Natural killer cell (primary cell): ENCODE measurements at regions not wholly inside any gene's neighbourhood (a gene's known extent, or its start where the extent isn't known, plus 50 kb on each side); places are given as distances from the start of the nearest gene placed in this dataset.

ENCODE experiments used
- ATAC-seq, 3 donors: fragments of 150-1000 bp in 2 of 3; fragments of 200-7000 bp in 1 of 3; cut with Tn5 transposase; 1 replicate in 1 of 3; 2 replicates in 2 of 3; pipeline ENCODE4 v1.10.0; 2021; ENCODE audit warnings: mild to moderate bottlenecking in 2 of 3, moderate library complexity in 2 of 3
- DNase-seq, 2 donors: peaks; one replicate each; pipeline versions ENCODE4 v3.0.0 to v3.0.0-alpha.2; 2013 to 2021; ENCODE audit warnings: mixed read lengths in 1 of 2
- H3K27ac ChIP-seq: one replicate; pipeline ENCODE4 v1.5.1; 2013; ENCODE audit warnings: mild to moderate bottlenecking, low read length
- H3K27me3 ChIP-seq: one replicate; pipeline ENCODE4 v1.6.1; 2013; ENCODE audit warnings: low read length; ENCODE audit not compliant: control insufficient read depth, insufficient read depth
- H3K36me3 ChIP-seq: one replicate; pipeline ENCODE4 v1.6.1; 2013; ENCODE audit warnings: low read length; ENCODE audit not compliant: control insufficient read depth, insufficient read depth
- H3K4me1 ChIP-seq: one replicate; pipeline ENCODE4 v1.6.1; 2013; ENCODE audit warnings: low read length; ENCODE audit not compliant: control insufficient read depth, insufficient read depth
- H3K4me3 ChIP-seq: one replicate; pipeline ENCODE4 v1.5.1; 2013; ENCODE audit warnings: low read length
- H3K9me3 ChIP-seq: one replicate; pipeline ENCODE4 v1.6.1; 2013; ENCODE audit warnings: low read length; ENCODE audit not compliant: control insufficient read depth, insufficient read depth
- H3K27ac Mint-ChIP-seq, 2 donors: one replicate each; pipeline ENCODE4 v1.8.0; 2022; ENCODE audit warnings: mild to moderate bottlenecking in 2 of 2, mixed read lengths in 2 of 2, moderate library complexity in 1 of 2
- H3K27me3 Mint-ChIP-seq, 2 donors: one replicate each; pipeline ENCODE4 v1.8.0; 2022; ENCODE audit warnings: low read depth in 2 of 2, mixed read lengths in 2 of 2
- H3K36me3 Mint-ChIP-seq: one replicate; pipeline ENCODE4 v1.8.0; 2022; ENCODE audit warnings: mixed read lengths
- H3K4me1 Mint-ChIP-seq, 2 donors: one replicate each; pipeline ENCODE4 v1.8.0; 2022; ENCODE audit warnings: mixed read lengths in 2 of 2
- H3K4me3 Mint-ChIP-seq: one replicate; pipeline ENCODE4 v1.8.0; 2022; ENCODE audit warnings: mild to moderate bottlenecking, moderate library complexity, mixed read lengths
- H3K9me3 Mint-ChIP-seq, 2 donors: one replicate each; pipeline ENCODE4 v1.8.0; 2022; ENCODE audit warnings: mixed read lengths in 2 of 2
- WGBS: methylation state at CpG from one replicate; pipeline ENCODE4 v1.1.7; 2013; ENCODE audit warnings: missing lambda C conversion rate; ENCODE audit not compliant: insufficient coverage; 5-methylcytosine and 5-hydroxymethylcytosine counted together
- intact Hi-C: fragments of 100-400 bp; cut with micrococcal nuclease; formaldehyde crosslinking; loops from one replicate; pipeline ENCODE4 v1.14.2; 2022
- TF ChIP-seq, protein P1 (sequence below): fragments of 200-600 bp; IDR thresholded peaks from one replicate; pipeline ENCODE4 v1.8.0; 2022; ENCODE audit warnings: antibody characterized with exemption

DNA sequence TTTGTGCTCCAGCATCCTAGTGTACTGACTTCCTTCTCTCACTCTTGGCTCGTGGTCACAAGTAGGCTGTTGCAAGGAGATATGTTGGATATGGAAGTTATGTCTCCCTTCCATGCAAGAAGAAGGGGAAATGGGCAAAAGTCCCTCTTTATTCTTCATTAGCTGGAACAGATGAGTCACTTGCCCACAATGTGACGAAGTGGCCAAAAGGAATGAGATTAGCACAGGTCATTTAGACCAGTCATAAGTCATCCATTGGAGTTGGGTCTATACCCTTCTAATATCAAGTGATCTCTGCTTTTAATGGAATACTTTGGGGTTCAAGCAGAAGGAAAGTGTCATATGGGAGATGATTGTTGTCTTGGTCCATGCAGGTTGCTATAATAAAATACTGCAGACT is 91.2 kb upstream of the NGF start:
- H3K27ac Mint-ChIP-seq, result no peak overlapping the region
- no peak overlapping the region for H3K27ac ChIP-seq

GRCh38 chr1:115428676-115429075 is 90.6 kb upstream of the NGF start:
- no peak for ATAC-seq
- Histone ChIP-seq H3K27me3 (no peaks in the 10 kb centered on the region), H3K9me3 (no peaks in the 10 kb centered on the region), H3K27ac (no peak overlapping the region), H3K4me1 (no peaks in the 10 kb centered on the region), H3K4me3 (no peak overlapping the region), H3K36me3 (no peaks in the 10 kb centered on the region)
- no peaks in the 10 kb centered on the region for H3K4me1 Mint-ChIP-seq
- H3K36me3 Mint-ChIP-seq, result no peaks in the 10 kb centered on the region
- WGBS, result 75% methylated on average over 1 of the region's 1 CpG
- no peaks in the 10 kb centered on the region for H3K9me3 Mint-ChIP-seq
- H3K27ac Mint-ChIP-seq, result no peak overlapping the region
- DNase-seq, result no peak
- intact Hi-C loops, result no loop called here
- TF ChIP-seq, protein P1, sequence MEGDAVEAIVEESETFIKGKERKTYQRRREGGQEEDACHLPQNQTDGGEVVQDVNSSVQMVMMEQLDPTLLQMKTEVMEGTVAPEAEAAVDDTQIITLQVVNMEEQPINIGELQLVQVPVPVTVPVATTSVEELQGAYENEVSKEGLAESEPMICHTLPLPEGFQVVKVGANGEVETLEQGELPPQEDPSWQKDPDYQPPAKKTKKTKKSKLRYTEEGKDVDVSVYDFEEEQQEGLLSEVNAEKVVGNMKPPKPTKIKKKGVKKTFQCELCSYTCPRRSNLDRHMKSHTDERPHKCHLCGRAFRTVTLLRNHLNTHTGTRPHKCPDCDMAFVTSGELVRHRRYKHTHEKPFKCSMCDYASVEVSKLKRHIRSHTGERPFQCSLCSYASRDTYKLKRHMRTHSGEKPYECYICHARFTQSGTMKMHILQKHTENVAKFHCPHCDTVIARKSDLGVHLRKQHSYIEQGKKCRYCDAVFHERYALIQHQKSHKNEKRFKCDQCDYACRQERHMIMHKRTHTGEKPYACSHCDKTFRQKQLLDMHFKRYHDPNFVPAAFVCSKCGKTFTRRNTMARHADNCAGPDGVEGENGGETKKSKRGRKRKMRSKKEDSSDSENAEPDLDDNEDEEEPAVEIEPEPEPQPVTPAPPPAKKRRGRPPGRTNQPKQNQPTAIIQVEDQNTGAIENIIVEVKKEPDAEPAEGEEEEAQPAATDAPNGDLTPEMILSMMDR, result no peak
- no peak overlapping the region for H3K4me3 Mint-ChIP-seq
- peaks cover 0 to 8% of the 10 kb centered on the region in 2 donors for H3K27me3 Mint-ChIP-seq

More for the DNA sequence above, 91.2 kb upstream of the NGF start:
- no peaks in the 10 kb centered on the region for H3K4me1 Mint-ChIP-seq
- DNase-seq (no peak), ATAC-seq (no peak)
- intact Hi-C loops, result no loop called here
- H3K27me3 ChIP-seq, result no peaks in the 10 kb centered on the region
- 62% methylated on average over 1 of the region's 2 CpGs for WGBS
- H3K9me3 Mint-ChIP-seq, result no peaks in the 10 kb centered on the region
- no peak overlapping the region for H3K4me3 ChIP-seq
- TF ChIP-seq, protein P1, result no peak
- H3K36me3 Mint-ChIP-seq, result no peaks in the 10 kb centered on the region
- H3K4me3 Mint-ChIP-seq, result no peak overlapping the region
- H3K27me3 Mint-ChIP-seq, result peaks cover 0 to 8% of the 10 kb centered on the region in 2 donors
- no peaks in the 10 kb centered on the region for H3K4me1 ChIP-seq
- no peaks in the 10 kb centered on the region for H3K36me3 ChIP-seq
- H3K9me3 ChIP-seq, result no peaks in the 10 kb centered on the region

DNA sequence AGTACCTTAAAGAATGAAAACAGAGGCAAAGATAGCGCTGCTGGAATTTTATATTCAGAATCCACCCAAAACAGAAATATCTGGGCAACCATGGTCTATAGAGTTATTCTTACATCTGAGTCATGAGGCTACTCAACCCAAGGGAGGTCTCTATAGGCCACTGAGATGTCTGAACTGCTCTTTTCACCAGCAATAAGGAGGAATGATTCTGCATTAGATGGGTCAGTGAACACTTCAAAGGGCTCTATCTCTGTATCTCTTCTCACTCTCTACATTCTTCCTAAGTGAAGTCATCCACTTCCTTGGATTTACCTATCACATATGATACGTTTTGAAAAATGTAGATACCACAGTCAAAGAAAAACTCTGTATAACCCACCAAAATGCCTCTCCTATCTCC is 90.2 kb upstream of the NGF start:
- H3K27ac Mint-ChIP-seq, result no peak overlapping the region
- 85% methylated on average over 2 of the region's 2 CpGs for WGBS
- no peaks in the 10 kb centered on the region for H3K9me3 Mint-ChIP-seq
- H3K36me3 Mint-ChIP-seq, result no peaks in the 10 kb centered on the region
- Histone ChIP-seq H3K36me3 (no peaks in the 10 kb centered on the region), H3K4me1 (no peaks in the 10 kb centered on the region), H3K27me3 (no peaks in the 10 kb centered on the region), H3K27ac (no peak overlapping the region), H3K9me3 (no peaks in the 10 kb centered on the region), H3K4me3 (no peak overlapping the region)
- no peak for ATAC-seq
- no peak for DNase-seq
- peaks cover 0 to 8% of the 10 kb centered on the region in 2 donors for H3K27me3 Mint-ChIP-seq
- H3K4me1 Mint-ChIP-seq, result no peaks in the 10 kb centered on the region
- TF ChIP-seq, protein P1, result no peak
- intact Hi-C loops, result no loop called here
- H3K4me3 Mint-ChIP-seq, result no peak overlapping the region

DNA sequence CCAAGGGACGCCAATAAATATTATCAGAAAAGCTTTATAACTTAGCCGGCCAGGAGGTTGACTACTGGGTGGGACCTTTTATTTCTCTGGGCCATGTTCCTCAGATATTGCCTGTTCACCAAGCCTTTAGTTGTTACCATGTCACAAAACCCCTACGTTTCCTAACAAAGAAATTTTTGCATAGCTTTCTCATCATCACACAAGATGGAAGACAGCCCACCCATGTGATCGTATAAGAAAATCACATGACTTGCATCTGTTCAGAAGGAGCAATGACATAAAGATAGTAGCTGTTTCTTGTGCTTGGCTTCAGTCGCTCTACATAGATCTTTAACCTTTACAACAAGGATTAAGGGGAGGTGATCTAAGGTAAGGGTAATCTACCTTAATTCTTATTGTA is 88.9 kb upstream of the NGF start:
- TF ChIP-seq, protein P1, result no peak
- no peaks in the 10 kb centered on the region for H3K9me3 ChIP-seq
- DNase-seq (no peak), ATAC-seq (no peak)
- Mint-ChIP-seq H3K36me3 (no peaks in the 10 kb centered on the region), H3K27me3 (peaks cover 0 to 5% of the 10 kb centered on the region in 2 donors), H3K27ac (no peak overlapping the region), H3K9me3 (no peaks in the 10 kb centered on the region), H3K4me3 (no peak overlapping the region), H3K4me1 (no peaks in the 10 kb centered on the region)
- H3K36me3 ChIP-seq, result no peaks in the 10 kb centered on the region
- WGBS, result 87% methylated on average over 4 of the region's 5 CpGs
- intact Hi-C loops, result no loop called here
- no peak overlapping the region for H3K27ac ChIP-seq
- H3K4me3 ChIP-seq, result no peak overlapping the region
- H3K27me3 ChIP-seq, result no peaks in the 10 kb centered on the region
- no peaks in the 10 kb centered on the region for H3K4me1 ChIP-seq
